ENCODE measurements at regions not wholly inside any gene's neighbourhood (a gene's known extent, or its start where the extent isn't known, plus 50 kb on each side); places are given as distances from the start of the nearest gene placed in this dataset.

GRCh38 chr15:69891070-69891536, 206.6 kb downstream of the TLE3 start:
- DNase-seq (ENCODE audit: low read depth, low spot score) = no peak
- Histone ChIP-seq H3K4me3 (ENCODE audit: control insufficient read depth in 2 of 3, extremely low read depth in 1 of 3, insufficient read depth in 2 of 3, low read depth in 1 of 3, low read length in 3 of 3) (no peak overlapping the region), H3K27me3 (ENCODE audit: control insufficient read depth, extremely low read depth, insufficient read depth, low read length) (peaks cover 47% of the 10 kb centered on the region), H2AFZ (ENCODE audit: control insufficient read depth, low read length) (no peak overlapping the region), H4K20me1 (ENCODE audit: control insufficient read depth, extremely low read depth, insufficient read depth, low read length) (no peaks in the 10 kb centered on the region), H3K9me1 (ENCODE audit: control insufficient read depth, extremely low read depth, insufficient read depth, low read length) (no peaks in the 10 kb centered on the region), H3K27ac (ENCODE audit: control insufficient read depth, insufficient read depth, low read length) (no peak overlapping the region), H3K4me1 (ENCODE audit: control insufficient read depth, extremely low read depth, insufficient read depth, low read length) (no peaks in the 10 kb centered on the region), H3K9me3 (ENCODE audit: control insufficient read depth, low read depth, low read length) (no peaks in the 10 kb centered on the region), H3K79me2 (ENCODE audit: control insufficient read depth, insufficient read depth, low read length) (no peaks in the 10 kb centered on the region), H3K4me2 (ENCODE audit: control insufficient read depth, extremely low read depth, insufficient read depth, low read depth, low read length) (no peak overlapping the region), H3K9ac (ENCODE audit: control insufficient read depth, extremely low read depth, insufficient read depth, low read length) (no peak overlapping the region), H3K36me3 (ENCODE audit: control insufficient read depth in 2 of 2, extremely low read depth in 1 of 2, insufficient read depth in 2 of 2, low read length in 2 of 2) (no peaks in the 10 kb centered on the region)
- FAIRE-seq = no peak
- TF ChIP-seq EZH2 (IDR thresholded peaks at IDR 0.05; ENCODE audit: low read length) (no peak), CTCF (optimal IDR thresholded peaks at IDR 0.05 in 1 of 3, IDR thresholded peaks at IDR 0.05 in 1 of 3, conservative IDR thresholded peaks at IDR 0.05 in 1 of 3; ENCODE audit: extremely low read depth in 1 of 3, insufficient read depth in 2 of 3, low read length in 3 of 3) (no peak)
- dilution Hi-C loops (cut with MboI; ENCODE audit: extremely low pct_ligation_motif_present, low sequenced_read_pairs) = no loop called here

GRCh38 chr15:69891606-69892005, 206.1 kb downstream of the TLE3 start:
- H3K4me3 ChIP-seq (ENCODE audit: control insufficient read depth in 2 of 3, extremely low read depth in 1 of 3, insufficient read depth in 2 of 3, low read depth in 1 of 3, low read length in 3 of 3) = no peak overlapping the region
- no peak overlapping the region for H3K27ac ChIP-seq (ENCODE audit: control insufficient read depth, insufficient read depth, low read length)
- no peaks in the 10 kb centered on the region for H3K79me2 ChIP-seq (ENCODE audit: control insufficient read depth, insufficient read depth, low read length)
- H3K4me2 ChIP-seq (ENCODE audit: control insufficient read depth, extremely low read depth, insufficient read depth, low read depth, low read length) = no peak overlapping the region
- H3K4me1 ChIP-seq (ENCODE audit: control insufficient read depth, extremely low read depth, insufficient read depth, low read length) = no peaks in the 10 kb centered on the region
- no peaks in the 10 kb centered on the region for H3K9me3 ChIP-seq (ENCODE audit: control insufficient read depth, low read depth, low read length)
- no peaks in the 10 kb centered on the region for H4K20me1 ChIP-seq (ENCODE audit: control insufficient read depth, extremely low read depth, insufficient read depth, low read length)
- FAIRE-seq (no peak), DNase-seq (ENCODE audit: low read depth, low spot score) (no peak)
- no peak overlapping the region for H2AFZ ChIP-seq (ENCODE audit: control insufficient read depth, low read length)
- H3K9me1 ChIP-seq (ENCODE audit: control insufficient read depth, extremely low read depth, insufficient read depth, low read length) = no peaks in the 10 kb centered on the region
- H3K9ac ChIP-seq (ENCODE audit: control insufficient read depth, extremely low read depth, insufficient read depth, low read length) = no peak overlapping the region
- dilution Hi-C loops (cut with MboI; ENCODE audit: extremely low pct_ligation_motif_present, low sequenced_read_pairs) = no loop called here
- peaks cover 49% of the 10 kb centered on the region for H3K27me3 ChIP-seq (ENCODE audit: control insufficient read depth, extremely low read depth, insufficient read depth, low read length)
- TF ChIP-seq EZH2 (IDR thresholded peaks at IDR 0.05; ENCODE audit: low read length) (no peak), CTCF (optimal IDR thresholded peaks at IDR 0.05 in 1 of 3, IDR thresholded peaks at IDR 0.05 in 1 of 3, conservative IDR thresholded peaks at IDR 0.05 in 1 of 3; ENCODE audit: extremely low read depth in 1 of 3, insufficient read depth in 2 of 3, low read length in 3 of 3) (no peak)
- no peaks in the 10 kb centered on the region for H3K36me3 ChIP-seq (ENCODE audit: control insufficient read depth in 2 of 2, extremely low read depth in 1 of 2, insufficient read depth in 2 of 2, low read length in 2 of 2)

All from keratinocyte (primary cell).